H1 (cell line): ENCODE measurements at regions not wholly inside any gene's neighbourhood (a gene's known extent, or its start where the extent isn't known, plus 50 kb on each side); places are given as distances from the start of the nearest gene placed in this dataset.

Source experiments
- CTCF ChIA-PET: fragments of 300-600 bp; sonication (Branson Sonifier 250); formaldehyde crosslinking; loops from one replicate; lab custom pipeline; 2021; ENCODE audit not compliant: partially characterized antibody; lab: Charles Lee
- POLR2A ChIA-PET: fragments of 300-600 bp; sonication (Branson Sonifier 250); formaldehyde crosslinking; loops from one replicate; lab custom pipeline; 2021; ENCODE audit warnings: inconsistent platforms; ENCODE audit not compliant: partially characterized antibody; lab: Charles Lee
- DNase-seq, 2 experiments: peaks; one replicate each; pipeline versions ENCODE4 v3.0.0 to v3.0.0-alpha.2; 2010 to 2022; ENCODE audit warnings: low spot score in 2 of 2, low read depth in 1 of 2, mixed read lengths in 1 of 2
- FAIRE-seq: peaks from 2 replicates; lab custom pipeline; 2011; peaks lifted over from hg19 to GRCh38; lab: Jason Lieb, UNC
- H2AFZ ChIP-seq: 2 replicates; pipeline ENCODE4 v1.8.1; 2012; ENCODE audit warnings: low read length, inconsistent platforms
- H2AK5ac ChIP-seq: 2 replicates; pipeline ENCODE4 v1.6.1; 2013; ENCODE audit warnings: low read depth, low read length
- H2BK120ac ChIP-seq: replicated peaks from 2 replicates; pipeline ENCODE3; 2013; ENCODE audit warnings: low read depth, low read length, inconsistent platforms
- H2BK12ac ChIP-seq: 2 replicates; pipeline ENCODE4 v1.6.1; 2013; ENCODE audit warnings: low read depth, low read length
- H2BK15ac ChIP-seq: 2 replicates; pipeline ENCODE4 v1.6.1; 2013; ENCODE audit warnings: low read length
- H2BK20ac ChIP-seq: 2 replicates; pipeline ENCODE4 v1.6.1; 2013; ENCODE audit warnings: low read length
- H2BK5ac ChIP-seq: 2 replicates; pipeline ENCODE4 v1.6.1; 2013; ENCODE audit warnings: low read depth, low read length
- H3K14ac ChIP-seq: 2 replicates; pipeline ENCODE4 v1.6.1; 2013; ENCODE audit warnings: inconsistent platforms; ENCODE audit not compliant: insufficient read length
- H3K18ac ChIP-seq: 2 replicates; pipeline ENCODE4 v1.6.1; 2013; ENCODE audit warnings: low read length; ENCODE audit errors: extremely low read depth
- H3K23ac ChIP-seq: 2 replicates; pipeline ENCODE4 v1.6.1; 2013; ENCODE audit warnings: inconsistent platforms; ENCODE audit not compliant: insufficient read length
- H3K23me2 ChIP-seq: 2 replicates; pipeline ENCODE4 v1.6.1; 2013; ENCODE audit warnings: low read depth, low read length
- H3K27ac ChIP-seq: 2 replicates; pipeline ENCODE4 v1.6.1; 2011; ENCODE audit warnings: low read depth, low read length, inconsistent platforms
- H3K27me3 ChIP-seq, 4 experiments: replicated peaks in 1 of 4; 1 replicate in 1 of 4; 2 replicates in 3 of 4; pipeline versions ENCODE4 v1.6.1 to v1.8.1; 2011 to 2013; ENCODE audit warnings: low read length in 3 of 4, mild to moderate bottlenecking in 3 of 4, inconsistent platforms in 2 of 4, mixed read lengths in 2 of 4, moderate library complexity in 1 of 4; ENCODE audit not compliant: control insufficient read depth in 3 of 4, insufficient read depth in 3 of 4; ENCODE audit errors: extremely low read depth in 1 of 4
- H3K36me3 ChIP-seq, 4 experiments: 2 replicates each; pipeline versions ENCODE4 v1.6.1 to v1.8.1; 2011 to 2013; ENCODE audit warnings: mild to moderate bottlenecking in 4 of 4, low read length in 3 of 4, moderate library complexity in 2 of 4, control low read depth in 1 of 4, inconsistent platforms in 1 of 4; ENCODE audit not compliant: insufficient read depth in 4 of 4, control insufficient read depth in 2 of 4
- H3K4ac ChIP-seq: replicated peaks from 2 replicates; pipeline ENCODE3; 2013; ENCODE audit warnings: low read length, low read depth, mixed read lengths, inconsistent platforms; ENCODE audit not compliant: insufficient read length
- H3K4me1 ChIP-seq, 4 experiments: replicated peaks in 1 of 4; 1 replicate in 1 of 4; 2 replicates in 3 of 4; pipeline versions ENCODE4 v1.6.1 to v1.8.1; 2011 to 2013; ENCODE audit warnings: low read length in 3 of 4, inconsistent platforms in 2 of 4, mixed read lengths in 1 of 4; ENCODE audit not compliant: insufficient read depth in 4 of 4, control insufficient read depth in 3 of 4
- H3K4me2 ChIP-seq, 2 experiments: 2 replicates each; pipeline versions ENCODE4 v1.6.1 to v1.8.1; 2011 to 2013; ENCODE audit warnings: low read depth in 2 of 2, low read length in 2 of 2, control low read depth in 1 of 2, inconsistent platforms in 1 of 2, mild to moderate bottlenecking in 1 of 2; ENCODE audit not compliant: insufficient read depth in 1 of 2
- H3K4me3 ChIP-seq, 4 experiments: fragments of 200-600, 300-600 bp in 1 of 4; sonication (generic), shearing (Covaris generic), sonication (Bioruptor Twin) in 1 of 4; 2 replicates each; pipeline versions ENCODE4 v1.5.1 to v1.8.1; 2011 to 2016; ENCODE audit warnings: low read length in 4 of 4, low read depth in 3 of 4, control low read depth in 2 of 4, inconsistent platforms in 2 of 4, mild to moderate bottlenecking in 2 of 4, mixed read lengths in 1 of 4, moderate library complexity in 1 of 4; ENCODE audit not compliant: insufficient read depth in 2 of 4; ENCODE audit errors: extremely low read depth in 1 of 4
- H3K56ac ChIP-seq: replicated peaks from 2 replicates; pipeline ENCODE3; 2013; ENCODE audit warnings: low read depth, mild to moderate bottlenecking, mixed read lengths, low read length, inconsistent platforms; ENCODE audit not compliant: insufficient read length
- H3K79me1 ChIP-seq: 2 replicates; pipeline ENCODE4 v1.6.1; 2013; ENCODE audit warnings: low read depth, low read length, control low read depth
- H3K79me2 ChIP-seq, 2 experiments: 2 replicates each; pipeline versions ENCODE4 v1.6.1 to v1.8.1; 2012 to 2013; ENCODE audit warnings: low read length in 2 of 2, mild to moderate bottlenecking in 2 of 2, inconsistent platforms in 1 of 2; ENCODE audit not compliant: insufficient read depth in 2 of 2, control insufficient read depth in 1 of 2
- H3K9ac ChIP-seq, 4 experiments: replicated peaks in 1 of 4; 1 replicate in 1 of 4; 2 replicates in 3 of 4; pipeline versions ENCODE4 v1.6.1 to v1.8.1; 2011 to 2013; ENCODE audit warnings: low read depth in 3 of 4, low read length in 3 of 4, control low read depth in 2 of 4, mild to moderate bottlenecking in 2 of 4, moderate library complexity in 2 of 4, inconsistent platforms in 1 of 4; ENCODE audit errors: extremely low read depth in 1 of 4
- H3K9me3 ChIP-seq, 2 experiments: 2 replicates each; pipeline versions ENCODE4 v1.6.1 to v1.8.1; 2012 to 2013; ENCODE audit warnings: mild to moderate bottlenecking in 2 of 2, moderate library complexity in 2 of 2, control low read depth in 1 of 2, inconsistent platforms in 1 of 2, low read depth in 1 of 2, low read length in 1 of 2, mixed read lengths in 1 of 2; ENCODE audit not compliant: insufficient read depth in 2 of 2
- H4K20me1 ChIP-seq, 2 experiments: replicated peaks in 1 of 2; 2 replicates each; pipeline versions ENCODE3 to v1.8.1; 2011 to 2013; ENCODE audit warnings: inconsistent platforms in 2 of 2, low read length in 2 of 2, mild to moderate bottlenecking in 1 of 2; ENCODE audit not compliant: insufficient read depth in 2 of 2, control insufficient read depth in 1 of 2
- H4K5ac ChIP-seq: 2 replicates; pipeline ENCODE4 v1.6.1; 2013; ENCODE audit warnings: low read length, low read depth, mixed read lengths, inconsistent platforms; ENCODE audit not compliant: insufficient read length
- H4K8ac ChIP-seq: 2 replicates; pipeline ENCODE4 v1.8.0; 2013; ENCODE audit warnings: mild to moderate bottlenecking, moderate library complexity, low read length, inconsistent platforms; ENCODE audit not compliant: insufficient read depth; ENCODE audit errors: extremely low read depth
- H4K91ac ChIP-seq: replicated peaks from 2 replicates; pipeline ENCODE3; 2013; ENCODE audit warnings: low read length, mixed read lengths, inconsistent platforms; ENCODE audit not compliant: insufficient read length
- BACH1 ChIP-seq: IDR thresholded peaks from 2 replicates; pipeline ENCODE4 v1.6.1; 2012; ENCODE audit warnings: low read length, improper control_type of control experiment
- CEBPB ChIP-seq: IDR thresholded peaks from 2 replicates; pipeline ENCODE4 v1.6.1; 2012; ENCODE audit warnings: low read depth, low read length
- CHD2 ChIP-seq: IDR thresholded peaks from 2 replicates; pipeline ENCODE4 v1.6.1; 2012; ENCODE audit warnings: low read length, improper control_type of control experiment
- PHF8 ChIP-seq: fragments of 200-600 bp; sonication (generic); conservative IDR thresholded peaks from 2 replicates; pipeline ENCODE4 v1.7.1; 2012; ENCODE audit warnings: low read depth, mild to moderate bottlenecking, inconsistent platforms, low read length, moderate library complexity
- RAD21 ChIP-seq, 2 experiments: IDR thresholded peaks in 1 of 2; conservative IDR thresholded peaks in 1 of 2; 2 replicates each; pipeline ENCODE4 v1.6.1; 2011; ENCODE audit warnings: low read depth in 2 of 2, low read length in 2 of 2, improper control_type of control experiment in 1 of 2, inconsistent platforms in 1 of 2, mild to moderate bottlenecking in 1 of 2, moderate library complexity in 1 of 2
- TCF12 ChIP-seq: IDR thresholded peaks from 2 replicates; pipeline ENCODE4 v1.6.1; 2011; ENCODE audit warnings: low read depth, mild to moderate bottlenecking, low read length
- USF2 ChIP-seq: IDR thresholded peaks from 2 replicates; pipeline ENCODE4 v1.6.1; 2011; ENCODE audit warnings: low read length, improper control_type of control experiment
- YY1 ChIP-seq: IDR thresholded peaks from 2 replicates; pipeline ENCODE4 v1.6.1; 2011; ENCODE audit warnings: low read depth, mild to moderate bottlenecking, low read length
- WGBS, 2 experiments: shearing (Covaris generic) in 1 of 2; methylation state at CpG; one replicate each; pipeline versions ENCODE4 v1.1.6 to v1.1.7; 2013 to 2015; ENCODE audit warnings: low lambda C conversion rate in 2 of 2, mixed read lengths in 2 of 2, inconsistent platforms in 1 of 2, low coverage in 1 of 2, missing lambda C conversion rate in 1 of 2; ENCODE audit not compliant: insufficient replicate concordance in 2 of 2, insufficient coverage in 1 of 2, insufficient read length in 1 of 2; ENCODE audit errors: extremely low coverage in 1 of 2, missing lambda C conversion rate in 1 of 2; 5-methylcytosine and 5-hydroxymethylcytosine counted together

GRCh38 chr5:143870362-143870761 is 58.4 kb downstream of the HMHB1 start:
- ChIA-PET POLR2A (no interaction called here), CTCF (interaction anchor here (0.5 to 1.7 kb wide), 5 partner anchors 9 to 1699 kb away, joined by 3 to 4 read pairs (median 3); no protein-coding TSS in a partner anchor)
- H4K8ac ChIP-seq, result no peak overlapping the region
- no peak overlapping the region for H2AK5ac ChIP-seq
- H3K79me2 ChIP-seq, result no peaks in the 10 kb centered on the region
- H3K4me1 ChIP-seq, result peaks cover 0 to 17% (median 4%) of the 10 kb centered on the region in 4 experiments; a peak in 3 of 7 replicates
- H3K4ac ChIP-seq, result no peak overlapping the region
- H3K4me3 ChIP-seq, result no peak overlapping the region
- H3K23ac ChIP-seq, result no peak overlapping the region
- H3K23me2 ChIP-seq, result no peaks in the 10 kb centered on the region
- TF ChIP-seq TCF12 (no peak), RAD21 (IDR thresholded peaks at IDR 0.05 in 1 of 2, conservative IDR thresholded peaks at IDR 0.05 in 1 of 2; ENCODE audit: low read depth in 2 of 2, low read length in 2 of 2) (no peak), YY1 (no peak), USF2 (no peak), BACH1 (no peak), CHD2 (no peak), CEBPB (no peak), PHF8 (no peak)
- TF ChIP-seq, all 59 proteins: peak for 0
- FAIRE-seq (no peak), DNase-seq (no peak)
- Histone ChIP-seq H2BK20ac (no peak overlapping the region; the same call in 1 of the 2 replicates), H2AFZ (no peak overlapping the region), H2BK5ac (no peak overlapping the region), H3K14ac (no peak overlapping the region), H3K79me1 (no peaks in the 10 kb centered on the region), H2BK12ac (no peak overlapping the region), H3K4me2 (no peak overlapping the region), H3K9ac (no peak overlapping the region), H3K27ac (no peak overlapping the region), H2BK120ac (no peak overlapping the region), H4K91ac (no peak overlapping the region), H4K20me1 (no peaks in the 10 kb centered on the region), H3K9me3 (no peaks in the 10 kb centered on the region), H4K5ac (no peak overlapping the region), H2BK15ac (no peak overlapping the region), H3K27me3 (no peaks in the 10 kb centered on the region), H3K18ac (no peak overlapping the region), H3K36me3 (no peaks in the 10 kb centered on the region), H3K56ac (no peak overlapping the region)
- WGBS, 2 experiments, result 90% methylated on average over 1 of the region's 1 CpG; no CpG with 5 or more reads in 1 of the 2 experiments
